HEK293T (cell line): ENCODE measurements at regions not wholly inside any gene's neighbourhood (a gene's known extent, or its start where the extent isn't known, plus 50 kb on each side); places are given as distances from the start of the nearest gene placed in this dataset.

Experiments used
- CTCF ChIA-PET: fragments of 350-600 bp; formaldehyde crosslinking; extraction: SDS; loops from one replicate; lab custom pipeline; 2021; ENCODE audit warnings: antibody characterized with exemption, inconsistent platforms; lab: Yijun Ruan, JAX
- POLR2A ChIA-PET: fragments of 350-600 bp; formaldehyde crosslinking; extraction: SDS; loops from one replicate; lab custom pipeline; 2020; ENCODE audit warnings: antibody characterized with exemption, inconsistent platforms; lab: Yijun Ruan, JAX
- DNase-seq: peaks from one replicate; pipeline ENCODE4 v3.0.0; 2012; ENCODE audit warnings: mixed read lengths; ENCODE audit errors: extremely low spot score
- ARNT ChIP-seq: fragments of 450-650 bp; IDR thresholded peaks from 2 replicates; pipeline ENCODE4 v1.6.1; 2017; ENCODE audit warnings: mild to moderate bottlenecking
- BHLHE40 ChIP-seq: fragments of 450-650 bp; IDR thresholded peaks from 2 replicates; pipeline ENCODE4 v1.6.1; 2016; ENCODE audit warnings: mild to moderate bottlenecking, moderate library complexity, borderline replicate concordance
- CTBP1 ChIP-seq: fragments of 450-650 bp; IDR thresholded peaks from 2 replicates; pipeline ENCODE4 v1.6.1; 2016; ENCODE audit warnings: borderline replicate concordance
- ELF4 ChIP-seq: fragments of 450-650 bp; IDR thresholded peaks from 2 replicates; pipeline ENCODE4 v1.6.1; 2017; ENCODE audit warnings: antibody characterized with exemption
- FOXA1 ChIP-seq: fragments of 450-650 bp; IDR thresholded peaks from 2 replicates; pipeline ENCODE4 v1.6.1; 2016; ENCODE audit warnings: mild to moderate bottlenecking
- FOXK2 ChIP-seq: fragments of 450-650 bp; IDR thresholded peaks from 2 replicates; pipeline ENCODE4 v1.6.1; 2016; ENCODE audit warnings: mild to moderate bottlenecking
- FOXM1 ChIP-seq: fragments of 450-650 bp; IDR thresholded peaks from 2 replicates; pipeline ENCODE4 v1.6.1; 2017; ENCODE audit warnings: mild to moderate bottlenecking, borderline replicate concordance
- HDGF ChIP-seq: fragments of 450-650 bp; IDR thresholded peaks from 2 replicates; pipeline ENCODE4 v1.6.1; 2017; ENCODE audit warnings: antibody characterized with exemption, borderline replicate concordance
- L3MBTL2 ChIP-seq: fragments of 450-650 bp; conservative IDR thresholded peaks from 2 replicates; pipeline ENCODE4 v1.6.1; 2016; ENCODE audit warnings: mild to moderate bottlenecking
- LEF1 ChIP-seq: fragments of 450-650 bp; IDR thresholded peaks from 2 replicates; pipeline ENCODE4 v1.6.1; 2017; ENCODE audit warnings: mild to moderate bottlenecking, borderline replicate concordance
- NFRKB ChIP-seq: fragments of 450-650 bp; IDR thresholded peaks from 2 replicates; pipeline ENCODE4 v1.6.1; 2016; ENCODE audit warnings: mild to moderate bottlenecking, moderate library complexity
- SP1 ChIP-seq: fragments of 450-650 bp; IDR thresholded peaks from 2 replicates; pipeline ENCODE4 v1.6.1; 2017
- SUZ12 ChIP-seq: fragments of 450-650 bp; IDR thresholded peaks from 2 replicates; pipeline ENCODE4 v1.6.1; 2016; ENCODE audit warnings: mild to moderate bottlenecking
- TARDBP ChIP-seq: fragments of 450-650 bp; IDR thresholded peaks from 2 replicates; pipeline ENCODE4 v1.6.1; 2016
- ZNF384 ChIP-seq: fragments of 450-650 bp; IDR thresholded peaks from 2 replicates; pipeline ENCODE4 v1.6.1; 2016
- TF ChIP-seq, protein P1 (sequence below): fragments of 450-650 bp; IDR thresholded peaks from 2 replicates; pipeline ENCODE4 v1.6.1; 2016

DNA sequence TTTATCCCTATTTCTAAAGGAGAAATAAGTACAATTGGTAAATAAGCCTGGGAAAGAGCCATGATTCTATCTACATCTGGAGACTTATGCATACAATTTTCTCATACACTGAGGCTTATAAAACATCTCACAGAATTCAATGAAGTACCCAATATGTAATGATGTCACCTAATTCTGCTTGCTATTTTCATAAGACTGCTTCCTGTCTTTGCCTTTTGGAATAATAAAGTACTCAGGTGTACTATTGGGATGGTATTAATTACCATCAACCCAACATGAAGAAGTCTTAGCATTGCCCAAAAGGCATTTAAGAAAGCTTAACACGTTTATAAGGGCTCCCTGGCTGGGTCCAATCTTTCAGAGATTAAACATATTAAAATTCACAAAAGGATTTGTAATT lies 216.4 kb upstream of the TSHZ2 start:
- ChIA-PET CTCF (no interaction called here), POLR2A (no interaction called here)
- TF ChIP-seq NFRKB = no peak
- TF ChIP-seq HDGF = no peak
- no peak for TF ChIP-seq BHLHE40
- no peak for TF ChIP-seq CTBP1
- TF ChIP-seq ARNT = no peak
- no peak for DNase-seq

DNA sequence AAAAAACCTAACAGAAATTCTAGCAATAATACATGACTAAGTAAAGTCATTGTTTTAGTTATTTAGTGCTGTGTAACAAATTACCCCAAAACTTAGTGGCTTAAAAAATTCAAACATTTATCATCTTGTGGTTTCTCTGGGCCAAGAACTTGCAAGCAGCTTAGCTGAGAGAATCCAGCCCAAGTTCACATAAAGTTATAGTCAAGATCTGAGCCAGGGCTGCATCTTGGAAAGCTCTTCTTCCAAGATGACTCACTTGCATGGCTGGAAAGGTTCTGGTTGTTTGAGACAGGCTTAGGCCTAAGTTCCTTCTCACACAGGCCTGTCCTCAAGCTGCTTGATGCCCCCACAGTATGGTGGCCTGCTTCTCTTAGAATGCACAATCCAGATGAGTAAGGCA lies 217.8 kb upstream of the TSHZ2 start:
- no peak for DNase-seq
- POLR2A ChIA-PET = no interaction called here
- CTCF ChIA-PET = no interaction called here
- TF ChIP-seq FOXK2 (no peak), BHLHE40 (no peak), ZNF384 (no peak), HDGF (no peak), TARDBP (no peak), FOXA1 (no peak), L3MBTL2 (no peak), ARNT (no peak), SP1 (no peak)

DNA sequence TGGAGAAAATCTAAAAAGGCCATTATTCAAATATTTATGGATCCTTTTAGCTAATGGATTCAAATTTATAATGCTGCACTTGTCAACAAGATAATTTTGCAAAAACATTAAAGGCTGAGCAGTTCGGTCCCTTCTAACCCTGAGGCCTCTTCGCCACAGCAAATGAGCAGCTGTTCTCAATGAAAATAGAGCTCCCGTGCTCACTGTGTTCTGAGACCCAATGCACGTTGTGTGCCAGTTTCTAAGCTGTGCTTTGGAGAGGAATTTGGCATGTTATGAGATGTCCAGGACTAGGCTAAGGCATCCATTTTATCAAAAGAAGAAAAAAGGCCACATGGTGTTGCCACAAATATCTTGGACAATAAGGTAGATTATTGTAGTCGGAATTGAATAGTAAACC lies 220.1 kb upstream of the TSHZ2 start:
- POLR2A ChIA-PET = no interaction called here
- TF ChIP-seq BHLHE40 (no peak), HDGF (no peak), LEF1 (no peak), FOXM1 (no peak), FOXK2 (no peak), NFRKB (no peak), ELF4 (no peak), FOXA1 (no peak), SP1 (no peak), CTBP1 (no peak), ZNF384 (no peak), ARNT (no peak), SUZ12 (no peak), L3MBTL2 (no peak), TARDBP (no peak)
- TF ChIP-seq, protein P1, sequence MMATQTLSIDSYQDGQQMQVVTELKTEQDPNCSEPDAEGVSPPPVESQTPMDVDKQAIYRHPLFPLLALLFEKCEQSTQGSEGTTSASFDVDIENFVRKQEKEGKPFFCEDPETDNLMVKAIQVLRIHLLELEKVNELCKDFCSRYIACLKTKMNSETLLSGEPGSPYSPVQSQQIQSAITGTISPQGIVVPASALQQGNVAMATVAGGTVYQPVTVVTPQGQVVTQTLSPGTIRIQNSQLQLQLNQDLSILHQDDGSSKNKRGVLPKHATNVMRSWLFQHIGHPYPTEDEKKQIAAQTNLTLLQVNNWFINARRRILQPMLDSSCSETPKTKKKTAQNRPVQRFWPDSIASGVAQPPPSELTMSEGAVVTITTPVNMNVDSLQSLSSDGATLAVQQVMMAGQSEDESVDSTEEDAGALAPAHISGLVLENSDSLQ = no peak
- CTCF ChIA-PET = no interaction called here
- DNase-seq = no peak

DNA sequence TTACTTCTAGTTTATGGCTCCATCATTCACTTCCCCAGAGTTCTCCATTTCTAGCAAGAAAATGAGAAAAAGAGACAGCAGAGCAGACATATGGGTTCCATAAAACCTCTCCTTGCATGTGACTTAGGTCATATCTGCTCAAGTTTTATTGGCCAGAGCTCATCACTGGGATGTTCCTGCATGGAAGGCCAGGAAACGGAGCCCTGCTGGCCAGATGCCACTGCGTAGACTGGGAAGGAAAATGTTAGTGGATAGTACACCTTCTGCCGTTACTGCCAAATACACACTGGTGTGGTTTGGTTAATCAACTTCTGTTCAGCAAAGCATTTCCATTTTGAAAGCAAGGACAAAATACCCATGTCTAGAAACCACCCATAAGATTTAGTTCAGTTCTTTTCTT lies 220.6 kb upstream of the TSHZ2 start:
- POLR2A ChIA-PET = no interaction called here
- no peak for TF ChIP-seq FOXA1
- TF ChIP-seq, protein P1 = no peak
- no peak for TF ChIP-seq SP1
- no peak for TF ChIP-seq CTBP1
- TF ChIP-seq FOXK2 = no peak
- no peak for DNase-seq
- CTCF ChIA-PET = interaction anchor here (0.7 kb wide), 1 partner anchor 13 kb away, joined by 3 read pairs; no protein-coding TSS in a partner anchor

DNA sequence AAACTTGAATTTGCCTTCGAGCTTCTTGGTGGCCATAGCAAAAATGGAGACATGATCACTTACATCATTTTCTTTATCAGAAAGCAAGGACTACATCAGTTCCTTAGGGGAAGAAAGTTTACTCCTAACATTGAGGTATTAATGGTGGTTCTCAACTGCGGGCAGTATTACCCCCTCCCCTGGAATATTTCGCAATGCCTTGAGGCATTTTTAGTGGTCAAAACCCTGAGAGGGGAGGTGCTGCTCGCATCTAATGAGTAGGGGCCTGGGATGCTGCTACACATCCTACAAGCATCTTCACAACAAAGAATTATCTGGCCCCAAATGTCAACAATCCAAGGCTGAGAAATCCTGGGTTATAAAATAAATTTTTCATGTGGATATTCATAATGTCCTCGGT lies 222.2 kb upstream of the TSHZ2 start:
- TF ChIP-seq, protein P1 = no peak
- TF ChIP-seq HDGF (no peak), BHLHE40 (no peak), TARDBP (no peak), FOXA1 (no peak), CTBP1 (no peak), ARNT (no peak), NFRKB (no peak), ZNF384 (no peak), FOXK2 (no peak), SUZ12 (no peak), L3MBTL2 (no peak), LEF1 (no peak), SP1 (no peak), FOXM1 (no peak), ELF4 (no peak)
- ChIA-PET POLR2A (no interaction called here), CTCF (no interaction called here)
- DNase-seq = no peak

DNA sequence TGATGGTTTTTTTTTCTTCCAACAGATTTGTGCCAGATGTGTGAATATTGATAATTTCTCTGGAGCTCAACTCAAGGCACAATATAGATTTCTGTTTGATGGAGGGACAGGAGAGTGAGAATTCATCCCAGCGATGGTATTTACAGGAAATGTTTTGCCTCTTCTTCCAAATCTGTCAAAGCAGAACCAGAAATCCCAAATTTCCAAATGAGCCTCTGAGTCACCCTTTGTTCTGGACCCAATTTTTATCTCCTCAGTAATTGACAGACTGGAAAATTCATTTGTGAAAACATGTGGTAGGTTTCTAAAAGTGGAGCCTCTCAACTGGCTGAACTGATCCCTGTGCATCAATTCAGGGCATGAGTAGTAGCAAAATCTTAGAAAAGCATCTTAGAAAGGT lies 223.2 kb upstream of the TSHZ2 start:
- ChIA-PET POLR2A (no interaction called here), CTCF (interaction anchor here (0.7 kb wide), 1 partner anchor 83 kb away, joined by 3 read pairs; no protein-coding TSS in a partner anchor)
- no peak for TF ChIP-seq FOXA1
- TF ChIP-seq LEF1 = no peak
- no peak for TF ChIP-seq FOXK2
- no peak for TF ChIP-seq HDGF
- TF ChIP-seq ELF4 = no peak
- no peak for TF ChIP-seq ZNF384
- TF ChIP-seq BHLHE40 = no peak
- TF ChIP-seq SUZ12 = no peak
- no peak for TF ChIP-seq L3MBTL2
- no peak for TF ChIP-seq FOXM1
- no peak for DNase-seq
